ENCODE measurements at regions not wholly inside any gene's neighbourhood (a gene's known extent, or its start where the extent isn't known, plus 50 kb on each side); places are given as distances from the start of the nearest gene placed in this dataset.

DNA sequence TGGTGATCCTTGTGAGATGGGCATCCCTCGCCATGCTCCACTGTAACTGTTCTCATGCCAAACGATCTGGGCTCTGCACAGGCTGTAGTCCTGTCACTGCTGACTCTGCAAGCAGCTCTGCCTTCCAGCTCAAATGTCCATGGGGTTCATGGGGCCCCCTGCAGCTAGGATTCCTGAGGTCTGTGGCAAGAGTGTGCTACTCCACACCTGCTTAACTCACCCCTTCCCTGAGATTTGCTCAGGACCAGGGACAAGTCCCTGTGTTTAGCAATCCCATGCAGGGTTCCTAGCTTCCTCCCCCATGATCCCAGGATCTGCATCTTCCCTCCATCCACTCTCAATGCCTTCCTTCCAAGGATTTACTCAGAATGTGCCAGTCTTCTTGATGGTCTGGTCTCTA, 241.0 kb downstream of the ASCL1 start:
- Histone ChIP-seq H3K9me3 (ENCODE audit: control insufficient read depth in 1 of 2, insufficient read depth in 1 of 2, low read depth in 1 of 2, low read length in 2 of 2) (no peaks in the 10 kb centered on the region), H3K4me3 (replicated peaks in 1 of 2; ENCODE audit: low read depth in 1 of 2, low read length in 2 of 2) (no peak overlapping the region), H3K9ac (ENCODE audit: low read length) (no peak overlapping the region), H3K27me3 (ENCODE audit: insufficient read depth, low read length) (0 out of 2 replicates have a peak, but pooled peaks cover 5% of the 10 kb centered on the region), H3K4me1 (ENCODE audit: control insufficient read depth in 1 of 2, insufficient read depth in 2 of 2, low read length in 2 of 2) (no peaks in the 10 kb centered on the region), H3K79me2 (ENCODE audit: insufficient read depth, low read length) (no peaks in the 10 kb centered on the region), H3K27ac (ENCODE audit: low read depth, low read length) (no peak overlapping the region), H2AFZ (ENCODE audit: low read depth, low read length, poor library complexity, severe bottlenecking) (no peak overlapping the region), H3K9me2 (ENCODE audit: insufficient read depth) (no peaks in the 10 kb centered on the region), H3K36me3 (ENCODE audit: control insufficient read depth in 1 of 2, insufficient read depth in 2 of 2, low read length in 2 of 2) (no peaks in the 10 kb centered on the region), H4K20me1 (ENCODE audit: insufficient read depth) (no peaks in the 10 kb centered on the region; the same call in 1 of the 2 replicates), H3K4me2 (ENCODE audit: low read length) (no peak overlapping the region)
- DNase-seq (ENCODE audit: low read depth, low spot score) (no peak), ATAC-seq (no peak)
- POLR2A ChIA-PET: no interaction called here
- CTCF ChIA-PET: no interaction called here
- no peak for TF ChIP-seq ZFX (IDR thresholded peaks at IDR 0.05)
- TF ChIP-seq EGR1 (IDR thresholded peaks at IDR 0.05; ENCODE audit: low read depth): no peak
- TF ChIP-seq EZH2 (IDR thresholded peaks at IDR 0.05): no peak
- TF ChIP-seq RAD21 (IDR thresholded peaks at IDR 0.05; ENCODE audit: low read depth): no peak
- TF ChIP-seq JUND (IDR thresholded peaks at IDR 0.05): no peak
- no peak for TF ChIP-seq YY1 (IDR thresholded peaks at IDR 0.05; ENCODE audit: extremely low read depth, insufficient replicate concordance, low read depth, low read length)
- intact Hi-C loops (cut with micrococcal nuclease): no loop called here
- no TSS peak for BruUV-seq (replicated peaks)
- RAD21 ChIA-PET (ENCODE audit: low non-redundant PET in 1 of 2, low total read pairs in 2 of 2, uncharacterized antibody in 2 of 2, unreplicated experiment in 2 of 2): no interaction called here

- no peak overlapping the region for H3K4me3 ChIP-seq (replicated peaks in 1 of 2; ENCODE audit: low read depth in 1 of 2, low read length in 2 of 2)
- ChIA-PET CTCF (no interaction called here), RAD21 (ENCODE audit: low non-redundant PET in 1 of 2, low total read pairs in 2 of 2, uncharacterized antibody in 2 of 2, unreplicated experiment in 2 of 2) (no interaction called here), POLR2A (no interaction called here)
- no peaks in the 10 kb centered on the region for H3K9me2 ChIP-seq (ENCODE audit: insufficient read depth)
- H3K79me2 ChIP-seq (ENCODE audit: insufficient read depth, low read length): no peaks in the 10 kb centered on the region
- BruUV-seq (replicated peaks): no TSS peak
- ATAC-seq: no peak; the same call in 1 of the 2 replicates
- H4K20me1 ChIP-seq (ENCODE audit: insufficient read depth): no peaks in the 10 kb centered on the region
- no peak for DNase-seq (ENCODE audit: low read depth, low spot score)
- H3K4me1 ChIP-seq (ENCODE audit: control insufficient read depth in 1 of 2, insufficient read depth in 2 of 2, low read length in 2 of 2): no peaks in the 10 kb centered on the region
- intact Hi-C loops (cut with micrococcal nuclease): no loop called here
- H3K4me2 ChIP-seq (ENCODE audit: low read length): no peak overlapping the region
- no peak overlapping the region for H3K27ac ChIP-seq (ENCODE audit: low read depth, low read length)
- H2AFZ ChIP-seq (ENCODE audit: low read depth, low read length, poor library complexity, severe bottlenecking): no peak overlapping the region
- TF ChIP-seq ATF3 (IDR thresholded peaks at IDR 0.05) (no peak), POLR2A (IDR thresholded peaks at IDR 0.05; ENCODE audit: borderline replicate concordance, extremely low read depth, insufficient read depth, insufficient read length) (no peak), TCF7L2 (IDR thresholded peaks at IDR 0.05; ENCODE audit: borderline replicate concordance, extremely low read depth, insufficient read depth, insufficient read length) (no peak)
- no peaks in the 10 kb centered on the region for H3K36me3 ChIP-seq (ENCODE audit: control insufficient read depth in 1 of 2, insufficient read depth in 2 of 2, low read length in 2 of 2)
- no peak overlapping the region for H3K9ac ChIP-seq (ENCODE audit: low read length)
- no peaks in the 10 kb centered on the region for H3K9me3 ChIP-seq (ENCODE audit: control insufficient read depth in 1 of 2, insufficient read depth in 1 of 2, low read depth in 1 of 2, low read length in 2 of 2)
- H3K27me3 ChIP-seq (ENCODE audit: insufficient read depth, low read length): no peaks in the 10 kb centered on the region
These were observed 248.4 kb downstream of the ASCL1 start for GRCh38 chr12:103205906-103206305.

Data from HCT116 (cell line).